PC-9 (cell line): ENCODE measurements at regions not wholly inside any gene's neighbourhood (a gene's known extent, or its start where the extent isn't known, plus 50 kb on each side); places are given as distances from the start of the nearest gene placed in this dataset.

Experiments used
- CTCF ChIP-seq: fragments of 200-600 bp; sonication (generic); conservative IDR thresholded peaks from 2 replicates; pipeline ENCODE4 v1.6.1; 2017; ENCODE audit warnings: mixed run types, antibody characterized with exemption, mild to moderate bottlenecking, moderate library complexity
- EZH2 ChIP-seq: fragments of 200-600 bp; sonication (generic); IDR thresholded peaks from 2 replicates; pipeline ENCODE4 v1.8.0; 2017; ENCODE audit warnings: antibody characterized with exemption, low read depth

GRCh38 chr3:70471464-70472342 lies 159.3 kb upstream of the MDFIC2 start:
- no peak for TF ChIP-seq CTCF
- TF ChIP-seq EZH2: no peak
